A549 (cell line): ENCODE measurements at regions not wholly inside any gene's neighbourhood (a gene's known extent, or its start where the extent isn't known, plus 50 kb on each side); places are given as distances from the start of the nearest gene placed in this dataset.

Experiments
- CEBPB ChIP-seq, 2 experiments: fragments of >200 bp in 1 of 2; sonication (Bioruptor Twin) in 1 of 2; formaldehyde crosslinking in 1 of 2; IDR thresholded peaks; 2 replicates each; pipeline ENCODE4 v1.6.1; 2012 to 2016
- CHD4 ChIP-seq: fragments of 200-600 bp; sonication (generic); IDR thresholded peaks from 2 replicates; pipeline ENCODE4 v1.6.1; 2016; ENCODE audit warnings: antibody characterized with exemption, mild to moderate bottlenecking, borderline replicate concordance
- TF ChIP-seq, protein P1 (sequence below): fragments of >200 bp; sonication (Bioruptor Twin); formaldehyde crosslinking; IDR thresholded peaks from 3 replicates; pipeline ENCODE4 v1.5.1; 2016

DNA sequence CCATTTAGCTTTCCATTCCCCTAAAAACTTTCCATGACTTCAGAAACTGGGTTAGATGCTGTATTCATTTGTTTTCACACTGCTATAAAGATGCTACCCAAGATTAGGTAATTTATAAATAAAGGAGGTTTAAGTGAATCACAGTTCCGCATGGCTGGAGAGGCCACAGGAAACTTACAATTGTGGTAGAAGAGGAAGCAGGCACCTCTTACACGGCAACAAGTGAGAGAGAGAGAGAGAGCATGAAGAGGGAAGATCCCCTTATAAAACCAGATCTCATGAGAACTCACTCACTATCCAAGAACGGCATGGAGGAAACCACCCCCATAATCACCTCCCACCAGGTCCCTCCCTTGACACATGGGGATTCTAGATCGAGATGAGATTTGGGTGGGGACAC is 336.8 kb downstream of the TFEC start:
- no peak for TF ChIP-seq CEBPB (IDR thresholded peaks at IDR 0.05)
- TF ChIP-seq CHD4 = no peak
- TF ChIP-seq, protein P1, sequence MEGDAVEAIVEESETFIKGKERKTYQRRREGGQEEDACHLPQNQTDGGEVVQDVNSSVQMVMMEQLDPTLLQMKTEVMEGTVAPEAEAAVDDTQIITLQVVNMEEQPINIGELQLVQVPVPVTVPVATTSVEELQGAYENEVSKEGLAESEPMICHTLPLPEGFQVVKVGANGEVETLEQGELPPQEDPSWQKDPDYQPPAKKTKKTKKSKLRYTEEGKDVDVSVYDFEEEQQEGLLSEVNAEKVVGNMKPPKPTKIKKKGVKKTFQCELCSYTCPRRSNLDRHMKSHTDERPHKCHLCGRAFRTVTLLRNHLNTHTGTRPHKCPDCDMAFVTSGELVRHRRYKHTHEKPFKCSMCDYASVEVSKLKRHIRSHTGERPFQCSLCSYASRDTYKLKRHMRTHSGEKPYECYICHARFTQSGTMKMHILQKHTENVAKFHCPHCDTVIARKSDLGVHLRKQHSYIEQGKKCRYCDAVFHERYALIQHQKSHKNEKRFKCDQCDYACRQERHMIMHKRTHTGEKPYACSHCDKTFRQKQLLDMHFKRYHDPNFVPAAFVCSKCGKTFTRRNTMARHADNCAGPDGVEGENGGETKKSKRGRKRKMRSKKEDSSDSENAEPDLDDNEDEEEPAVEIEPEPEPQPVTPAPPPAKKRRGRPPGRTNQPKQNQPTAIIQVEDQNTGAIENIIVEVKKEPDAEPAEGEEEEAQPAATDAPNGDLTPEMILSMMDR = no peak
